NCI-H2196 (cell line): ENCODE measurements at regions not wholly inside any gene's neighbourhood (a gene's known extent, or its start where the extent isn't known, plus 50 kb on each side); places are given as distances from the start of the nearest gene placed in this dataset.
"Not testable (repeated sequence)": the region's sequence is repeated elsewhere in the genome, so short reads cannot be mapped to it uniquely, and the experiment has no call there.

Experiments
- DNase-seq: peaks from one replicate; lab custom pipeline; 2025; ENCODE audit not compliant: unreplicated experiment; lab: John Stamatoyannopoulos, UW

- DNase-seq: no peak
Measured at GRCh38 chr1:191709215-191709614, 449.0 kb upstream of the RGS18 start.

GRCh38 chr1:191711961-191712360 lies 446.3 kb upstream of the RGS18 start:
- DNase-seq: no peak

GRCh38 chr1:191714845-191715244 lies 443.4 kb upstream of the RGS18 start:
- no peak for DNase-seq

GRCh38 chr1:191729742-191730141 lies 428.5 kb upstream of the RGS18 start:
- no peak for DNase-seq

GRCh38 chr1:191731608-191732302 lies 426.5 kb upstream of the RGS18 start:
- not testable (repeated sequence) for DNase-seq

- DNase-seq: no peak
Measured at GRCh38 chr1:191734321-191734720, 423.9 kb upstream of the RGS18 start.

GRCh38 chr1:191739544-191739943 lies 418.7 kb upstream of the RGS18 start:
- DNase-seq: no peak

- DNase-seq: no peak
Measured at GRCh38 chr1:191752342-191752741, 405.9 kb upstream of the RGS18 start.

GRCh38 chr1:191760016-191760415 lies 398.2 kb upstream of the RGS18 start:
- no peak for DNase-seq

GRCh38 chr1:191788551-191788950 lies 369.7 kb upstream of the RGS18 start:
- DNase-seq: no peak

GRCh38 chr1:191798178-191798577 lies 360.1 kb upstream of the RGS18 start:
- DNase-seq: no peak

- DNase-seq: no peak
Measured at GRCh38 chr1:191804311-191804710, 354.0 kb upstream of the RGS18 start.

GRCh38 chr1:191813593-191813992 lies 344.7 kb upstream of the RGS18 start:
- not testable (repeated sequence) for DNase-seq

- DNase-seq: no peak
Measured at GRCh38 chr1:191818198-191818597, 340.1 kb upstream of the RGS18 start.

GRCh38 chr1:191831572-191831971 lies 326.7 kb upstream of the RGS18 start:
- DNase-seq: no peak

- DNase-seq: no peak
Measured at GRCh38 chr1:191839891-191840290, 318.4 kb upstream of the RGS18 start.

- no peak for DNase-seq
Measured at GRCh38 chr1:191851799-191852595, 306.3 kb upstream of the RGS18 start.

- no peak for DNase-seq
Measured at GRCh38 chr1:191852907-191853306, 305.4 kb upstream of the RGS18 start.

- no peak for DNase-seq
Measured at GRCh38 chr1:191857600-191857999, 300.7 kb upstream of the RGS18 start.

- DNase-seq: no peak
Measured at GRCh38 chr1:191865479-191865878, 292.8 kb upstream of the RGS18 start.

GRCh38 chr1:191866155-191866554 lies 292.1 kb upstream of the RGS18 start:
- DNase-seq: no peak

GRCh38 chr1:191869790-191870312 lies 288.4 kb upstream of the RGS18 start:
- no peak for DNase-seq
